Endodermal cell (in vitro differentiated cells): ENCODE measurements at regions not wholly inside any gene's neighbourhood (a gene's known extent, or its start where the extent isn't known, plus 50 kb on each side); places are given as distances from the start of the nearest gene placed in this dataset.
A peak's percentile ranks its signal among the peaks of the same experiment; 100 is the strongest.

Experiments used
- DNase-seq: peaks from one replicate; pipeline ENCODE4 v3.0.0-alpha.2; 2017
- H3K27ac ChIP-seq: 2 replicates; pipeline ENCODE4 v1.5.1; 2013; ENCODE audit warnings: mild to moderate bottlenecking, low read depth, low read length, moderate library complexity
- H3K27me3 ChIP-seq: 2 replicates; pipeline ENCODE4 v1.6.1; 2013; ENCODE audit warnings: mild to moderate bottlenecking, low read length, moderate library complexity; ENCODE audit not compliant: insufficient read depth, control insufficient read depth, poor library complexity, severe bottlenecking
- H3K36me3 ChIP-seq: 2 replicates; pipeline ENCODE4 v1.7.0; 2013; ENCODE audit warnings: mild to moderate bottlenecking, low read length, moderate library complexity; ENCODE audit not compliant: control insufficient read depth, insufficient read depth
- H3K4me1 ChIP-seq: one replicate; pipeline ENCODE4 v1.7.0; 2013; ENCODE audit warnings: low read length; ENCODE audit not compliant: control insufficient read depth, insufficient read depth
- H3K4me3 ChIP-seq: 2 replicates; pipeline ENCODE4 v1.5.1; 2013; ENCODE audit warnings: mild to moderate bottlenecking, low read length, moderate library complexity
- H3K9ac ChIP-seq: 2 replicates; pipeline ENCODE4 v1.6.1; 2013; ENCODE audit warnings: mild to moderate bottlenecking, low read length, moderate library complexity; ENCODE audit not compliant: poor library complexity, severe bottlenecking; ENCODE audit errors: extremely low read depth
- H3K9me3 ChIP-seq: 2 replicates; pipeline ENCODE4 v1.6.1; 2013; ENCODE audit warnings: mild to moderate bottlenecking, low read length, moderate library complexity; ENCODE audit not compliant: control insufficient read depth
- H3K27ac Mint-ChIP-seq: 2 replicates; pipeline ENCODE4 v1.8.0; 2020; ENCODE audit warnings: mixed read lengths
- H3K27me3 Mint-ChIP-seq: 2 replicates; pipeline ENCODE4 v1.8.0; 2021; ENCODE audit warnings: mild to moderate bottlenecking, mixed read lengths; ENCODE audit not compliant: insufficient read depth
- H3K36me3 Mint-ChIP-seq: 2 replicates; pipeline ENCODE4 v1.8.0; 2020; ENCODE audit warnings: low read depth, mixed read lengths
- H3K4me1 Mint-ChIP-seq: 2 replicates; pipeline ENCODE4 v1.8.0; 2020; ENCODE audit warnings: mixed read lengths
- H3K4me3 Mint-ChIP-seq: 2 replicates; pipeline ENCODE4 v1.8.0; 2020; ENCODE audit warnings: mild to moderate bottlenecking, moderate library complexity, mixed read lengths
- H3K9me3 Mint-ChIP-seq: 2 replicates; pipeline ENCODE4 v1.8.0; 2020; ENCODE audit warnings: mild to moderate bottlenecking, mixed read lengths
- WGBS, 2 experiments: methylation state at CpG; one replicate each; pipeline versions ENCODE4 v1.1.5 to v1.1.7; 2013; ENCODE audit warnings: missing lambda C conversion rate in 2 of 2, mixed read lengths in 1 of 2; ENCODE audit not compliant: insufficient coverage in 1 of 2, insufficient read length in 1 of 2; 5-methylcytosine and 5-hydroxymethylcytosine counted together
- TF ChIP-seq, protein P1 (sequence below): fragments of 200-600 bp; sonication (generic); conservative IDR thresholded peaks from 2 replicates; pipeline ENCODE4 v1.5.0; 2021; ENCODE audit warnings: antibody characterized with exemption, mild to moderate bottlenecking

DNA sequence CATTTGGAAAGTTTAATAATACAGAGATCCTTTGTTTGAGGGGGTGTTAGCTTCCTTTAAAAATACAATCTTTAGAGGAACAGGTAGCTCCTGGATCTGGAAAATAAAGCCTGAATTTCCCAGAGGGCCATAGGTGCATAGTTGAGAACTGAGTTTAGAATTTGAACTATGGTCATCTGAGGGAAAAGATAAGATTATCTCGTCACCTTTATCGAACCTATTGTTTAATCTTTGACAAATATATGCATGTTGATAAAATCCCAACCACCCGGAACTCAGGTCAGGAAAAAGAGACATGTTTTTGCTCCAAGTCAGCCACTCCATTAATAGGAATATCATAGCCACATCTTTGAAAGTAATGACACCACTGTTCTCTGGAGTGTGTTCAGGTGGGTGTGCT lies 91.7 kb upstream of the FAM169A start:
- Mint-ChIP-seq H3K36me3 (peaks cover 2% of the 10 kb centered on the region), H3K27me3 (no peaks in the 10 kb centered on the region), H3K4me1 (peaks cover 26% of the 10 kb centered on the region), H3K4me3 (no peak overlapping the region), H3K27ac (peak overlapping the region; percentile 26), H3K9me3 (peaks cover 13% of the 10 kb centered on the region)
- Histone ChIP-seq H3K9me3 (peaks cover 19% of the 10 kb centered on the region), H3K4me1 (peaks cover 18% of the 10 kb centered on the region), H3K9ac (peak overlapping the region; percentile 5), H3K4me3 (peak overlapping the region; percentile 57), H3K36me3 (no peaks in the 10 kb centered on the region), H3K27ac (no peak overlapping the region), H3K27me3 (no peaks in the 10 kb centered on the region)
- 70% methylated on average over 3 of the region's 3 CpGs; no CpG with 5 or more reads in 1 of the 2 experiments for WGBS, 2 experiments
- TF ChIP-seq, protein P1, sequence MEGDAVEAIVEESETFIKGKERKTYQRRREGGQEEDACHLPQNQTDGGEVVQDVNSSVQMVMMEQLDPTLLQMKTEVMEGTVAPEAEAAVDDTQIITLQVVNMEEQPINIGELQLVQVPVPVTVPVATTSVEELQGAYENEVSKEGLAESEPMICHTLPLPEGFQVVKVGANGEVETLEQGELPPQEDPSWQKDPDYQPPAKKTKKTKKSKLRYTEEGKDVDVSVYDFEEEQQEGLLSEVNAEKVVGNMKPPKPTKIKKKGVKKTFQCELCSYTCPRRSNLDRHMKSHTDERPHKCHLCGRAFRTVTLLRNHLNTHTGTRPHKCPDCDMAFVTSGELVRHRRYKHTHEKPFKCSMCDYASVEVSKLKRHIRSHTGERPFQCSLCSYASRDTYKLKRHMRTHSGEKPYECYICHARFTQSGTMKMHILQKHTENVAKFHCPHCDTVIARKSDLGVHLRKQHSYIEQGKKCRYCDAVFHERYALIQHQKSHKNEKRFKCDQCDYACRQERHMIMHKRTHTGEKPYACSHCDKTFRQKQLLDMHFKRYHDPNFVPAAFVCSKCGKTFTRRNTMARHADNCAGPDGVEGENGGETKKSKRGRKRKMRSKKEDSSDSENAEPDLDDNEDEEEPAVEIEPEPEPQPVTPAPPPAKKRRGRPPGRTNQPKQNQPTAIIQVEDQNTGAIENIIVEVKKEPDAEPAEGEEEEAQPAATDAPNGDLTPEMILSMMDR, result no peak
- DNase-seq, result no peak

DNA sequence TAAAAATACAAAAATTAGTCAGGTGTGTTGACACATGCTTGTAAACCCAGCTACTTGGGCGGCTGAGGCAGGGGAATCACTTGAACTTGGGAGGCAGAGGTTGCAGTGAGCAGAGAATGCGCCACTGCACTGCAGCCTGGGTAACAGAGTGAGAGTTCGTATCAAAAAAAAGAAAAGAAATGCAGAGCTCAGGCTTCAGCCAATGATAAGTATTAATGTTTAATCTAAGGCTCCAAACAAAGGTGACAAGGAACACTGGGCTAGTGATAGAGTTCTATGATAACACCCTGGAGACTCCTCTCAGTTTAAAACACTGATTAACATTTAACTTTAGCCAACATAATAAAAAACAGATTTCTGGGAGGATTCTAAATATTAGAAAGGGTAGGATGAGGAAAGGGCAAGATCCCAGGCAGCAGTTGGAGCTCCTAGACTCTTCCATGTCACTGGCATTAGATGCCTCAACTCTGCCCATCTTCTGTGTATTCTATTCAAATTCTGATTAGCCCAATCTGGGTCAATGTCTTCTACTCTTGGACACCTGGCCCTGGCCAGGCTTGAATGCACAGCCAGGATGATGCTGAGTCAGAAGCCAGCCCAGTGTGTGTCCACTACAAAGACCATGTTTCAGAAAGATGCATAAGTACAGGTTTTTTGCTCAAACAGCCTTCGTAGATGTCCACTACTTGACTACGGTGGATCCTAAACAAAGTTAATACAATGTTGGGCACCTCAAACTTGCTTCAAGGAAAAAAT lies 91.0 kb upstream of the FAM169A start:
- no peaks in the 10 kb centered on the region for H3K27me3 ChIP-seq
- H3K4me3 ChIP-seq, result peak overlapping the region; percentile 59
- H3K36me3 Mint-ChIP-seq, result peaks cover 2% of the 10 kb centered on the region
- peaks cover 19% of the 10 kb centered on the region for H3K9me3 ChIP-seq
- no peak overlapping the region for H3K4me3 Mint-ChIP-seq
- TF ChIP-seq, protein P1, result no peak
- 88 to 94% methylated on average over 5 of the region's 5 CpGs for WGBS, 2 experiments
- H3K27me3 Mint-ChIP-seq, result no peaks in the 10 kb centered on the region
- H3K27ac Mint-ChIP-seq, result peak overlapping the region; percentile 26
- DNase-seq, result no peak
- H3K36me3 ChIP-seq, result no peaks in the 10 kb centered on the region
- no peak overlapping the region for H3K27ac ChIP-seq
- peaks cover 13% of the 10 kb centered on the region for H3K9me3 Mint-ChIP-seq
- H3K4me1 Mint-ChIP-seq, result peaks cover 31% of the 10 kb centered on the region
- H3K4me1 ChIP-seq, result peaks cover 18% of the 10 kb centered on the region
- no peak overlapping the region for H3K9ac ChIP-seq

- Mint-ChIP-seq H3K27me3 (no peaks in the 10 kb centered on the region), H3K36me3 (peaks cover 2% of the 10 kb centered on the region), H3K4me1 (peaks cover 31% of the 10 kb centered on the region), H3K4me3 (no peak overlapping the region), H3K9me3 (peaks cover 13% of the 10 kb centered on the region), H3K27ac (no peak overlapping the region)
- TF ChIP-seq, protein P1, result no peak
- Histone ChIP-seq H3K9ac (no peak overlapping the region), H3K36me3 (no peaks in the 10 kb centered on the region), H3K9me3 (peaks cover 19% of the 10 kb centered on the region), H3K27me3 (no peaks in the 10 kb centered on the region), H3K4me3 (peak overlapping the region; percentile 59), H3K27ac (no peak overlapping the region), H3K4me1 (peaks cover 18% of the 10 kb centered on the region)
- DNase-seq, result no peak
- WGBS, 2 experiments, result 75 to 84% methylated on average over 4 of the region's 4 CpGs
Observed at GRCh38 chr5:74956278-74956677, 90.1 kb upstream of the FAM169A start.
